ENCODE measurements at regions not wholly inside any gene's neighbourhood (a gene's known extent, or its start where the extent isn't known, plus 50 kb on each side); places are given as distances from the start of the nearest gene placed in this dataset.

DNA sequence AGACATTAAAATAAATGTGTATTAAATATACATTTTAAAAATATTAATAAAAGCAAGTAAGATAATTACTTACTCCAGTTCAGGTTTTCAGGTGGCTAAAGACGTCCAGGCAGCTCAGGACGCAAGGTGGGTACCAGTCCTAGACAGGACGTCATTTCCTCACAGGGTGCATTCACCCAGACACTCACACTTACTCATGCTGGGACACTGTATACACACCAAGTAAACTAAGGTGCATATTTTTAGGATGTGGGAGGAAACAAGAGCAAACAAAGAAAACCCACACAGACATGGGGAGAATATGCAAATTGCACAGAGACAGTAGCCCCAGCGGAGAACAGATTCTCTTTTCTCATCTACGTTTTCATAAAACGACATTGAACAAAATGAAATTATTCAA, 457.9 kb downstream of the BRINP3 start:
- Histone ChIP-seq H3K4me3 (ENCODE audit: low read length) (no peak overlapping the region), H3K9me2 (ENCODE audit: insufficient read depth, low read length) (no peaks in the 10 kb centered on the region), H3K79me2 (replicated peaks; ENCODE audit: insufficient read depth, low read length) (no peaks in the 10 kb centered on the region), H3K4me2 (ENCODE audit: low read length) (no peak overlapping the region), H3K36me3 (ENCODE audit: insufficient read depth, low read length) (no peaks in the 10 kb centered on the region), H3K9ac (ENCODE audit: low read length) (no peak overlapping the region), H3K27me3 (ENCODE audit: insufficient read depth, low read depth, low read length) (no peaks in the 10 kb centered on the region), H3F3A (ENCODE audit: insufficient read depth, low read length, poor library complexity, severe bottlenecking) (no peaks in the 10 kb centered on the region), H3K9me3 (ENCODE audit: low read length) (no peaks in the 10 kb centered on the region), H2AFZ (ENCODE audit: low read depth, low read length) (no peak overlapping the region), H3K27ac (ENCODE audit: low read length) (no peak overlapping the region), H4K20me1 (ENCODE audit: insufficient read depth) (no peaks in the 10 kb centered on the region)
- TF ChIP-seq TAF1 (IDR thresholded peaks at IDR 0.05; ENCODE audit: low read depth), result no peak

DNA sequence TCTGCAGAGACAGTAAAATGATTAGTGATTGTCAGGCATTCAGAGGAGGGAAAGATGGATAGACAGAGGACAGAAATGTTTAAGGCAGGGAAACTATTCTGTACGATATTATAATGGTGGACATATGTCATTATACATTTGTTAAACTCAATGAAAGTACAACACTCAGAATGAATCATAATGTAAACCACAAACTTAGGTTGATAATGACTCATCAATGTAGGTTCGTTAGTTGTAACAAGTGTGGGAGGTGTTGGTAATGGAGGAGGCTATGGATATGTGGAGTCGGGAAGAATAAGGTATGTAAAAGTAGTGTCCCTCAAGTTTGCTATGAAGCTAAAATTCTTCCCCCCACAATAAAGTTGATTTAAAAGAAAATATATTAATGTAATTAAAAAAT, 455.0 kb downstream of the BRINP3 start:
- H3F3A ChIP-seq (ENCODE audit: insufficient read depth, low read length, poor library complexity, severe bottlenecking), result no peaks in the 10 kb centered on the region
- H3K27me3 ChIP-seq (ENCODE audit: insufficient read depth, low read depth, low read length), result no peaks in the 10 kb centered on the region
- no peak overlapping the region for H2AFZ ChIP-seq (ENCODE audit: low read depth, low read length)
- no peaks in the 10 kb centered on the region for H3K9me2 ChIP-seq (ENCODE audit: insufficient read depth, low read length)
- H3K9ac ChIP-seq (ENCODE audit: low read length), result no peak overlapping the region
- TF ChIP-seq EZH2 (IDR thresholded peaks at IDR 0.05; ENCODE audit: borderline replicate concordance, insufficient read depth, low read length, poor library complexity, severe bottlenecking) (no peak), TAF1 (IDR thresholded peaks at IDR 0.05; ENCODE audit: low read depth) (no peak), SMC3 (conservative IDR thresholded peaks at IDR 0.05; ENCODE audit: poor library complexity) (no peak)
- TF ChIP-seq, protein P1, sequence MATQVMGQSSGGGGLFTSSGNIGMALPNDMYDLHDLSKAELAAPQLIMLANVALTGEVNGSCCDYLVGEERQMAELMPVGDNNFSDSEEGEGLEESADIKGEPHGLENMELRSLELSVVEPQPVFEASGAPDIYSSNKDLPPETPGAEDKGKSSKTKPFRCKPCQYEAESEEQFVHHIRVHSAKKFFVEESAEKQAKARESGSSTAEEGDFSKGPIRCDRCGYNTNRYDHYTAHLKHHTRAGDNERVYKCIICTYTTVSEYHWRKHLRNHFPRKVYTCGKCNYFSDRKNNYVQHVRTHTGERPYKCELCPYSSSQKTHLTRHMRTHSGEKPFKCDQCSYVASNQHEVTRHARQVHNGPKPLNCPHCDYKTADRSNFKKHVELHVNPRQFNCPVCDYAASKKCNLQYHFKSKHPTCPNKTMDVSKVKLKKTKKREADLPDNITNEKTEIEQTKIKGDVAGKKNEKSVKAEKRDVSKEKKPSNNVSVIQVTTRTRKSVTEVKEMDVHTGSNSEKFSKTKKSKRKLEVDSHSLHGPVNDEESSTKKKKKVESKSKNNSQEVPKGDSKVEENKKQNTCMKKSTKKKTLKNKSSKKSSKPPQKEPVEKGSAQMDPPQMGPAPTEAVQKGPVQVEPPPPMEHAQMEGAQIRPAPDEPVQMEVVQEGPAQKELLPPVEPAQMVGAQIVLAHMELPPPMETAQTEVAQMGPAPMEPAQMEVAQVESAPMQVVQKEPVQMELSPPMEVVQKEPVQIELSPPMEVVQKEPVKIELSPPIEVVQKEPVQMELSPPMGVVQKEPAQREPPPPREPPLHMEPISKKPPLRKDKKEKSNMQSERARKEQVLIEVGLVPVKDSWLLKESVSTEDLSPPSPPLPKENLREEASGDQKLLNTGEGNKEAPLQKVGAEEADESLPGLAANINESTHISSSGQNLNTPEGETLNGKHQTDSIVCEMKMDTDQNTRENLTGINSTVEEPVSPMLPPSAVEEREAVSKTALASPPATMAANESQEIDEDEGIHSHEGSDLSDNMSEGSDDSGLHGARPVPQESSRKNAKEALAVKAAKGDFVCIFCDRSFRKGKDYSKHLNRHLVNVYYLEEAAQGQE (IDR thresholded peaks at IDR 0.05; ENCODE audit: borderline replicate concordance), result no peak
- H3K79me2 ChIP-seq (replicated peaks; ENCODE audit: insufficient read depth, low read length), result no peaks in the 10 kb centered on the region
- no peaks in the 10 kb centered on the region for H3K36me3 ChIP-seq (ENCODE audit: insufficient read depth, low read length)
- H3K9me3 ChIP-seq (ENCODE audit: low read length), result no peaks in the 10 kb centered on the region
- H4K20me1 ChIP-seq (ENCODE audit: insufficient read depth), result no peaks in the 10 kb centered on the region
- H3K4me3 ChIP-seq (ENCODE audit: low read length), result no peak overlapping the region
- H3K27ac ChIP-seq (ENCODE audit: low read length), result no peak overlapping the region
- no peak overlapping the region for H3K4me2 ChIP-seq (ENCODE audit: low read length)

DNA sequence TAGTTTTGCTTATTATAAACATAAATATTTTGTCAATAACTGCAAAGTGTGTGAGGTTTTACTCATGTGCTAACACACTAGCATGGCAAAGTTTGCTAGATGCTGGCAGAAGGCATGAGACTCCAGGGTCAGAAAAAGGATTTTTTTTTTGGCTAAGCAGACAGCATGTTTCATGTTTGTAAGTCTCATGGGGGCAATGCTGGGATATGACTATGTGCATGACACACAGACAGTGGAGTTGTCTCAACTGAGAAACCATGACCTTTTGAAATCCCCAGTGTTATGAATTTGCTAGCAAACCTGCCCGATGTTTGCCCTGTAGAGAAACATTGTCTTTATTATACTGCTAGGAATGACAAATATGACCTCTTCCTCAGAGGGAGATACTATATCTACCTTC, 448.2 kb downstream of the BRINP3 start:
- no peaks in the 10 kb centered on the region for H4K20me1 ChIP-seq (ENCODE audit: insufficient read depth)
- no peaks in the 10 kb centered on the region for H3K36me3 ChIP-seq (ENCODE audit: insufficient read depth, low read length)
- no peak overlapping the region for H3K4me2 ChIP-seq (ENCODE audit: low read length)
- no peak overlapping the region for H3K4me3 ChIP-seq (ENCODE audit: low read length)
- no peaks in the 10 kb centered on the region for H3K79me2 ChIP-seq (replicated peaks; ENCODE audit: insufficient read depth, low read length)
- H3K9me3 ChIP-seq (ENCODE audit: low read length), result no peaks in the 10 kb centered on the region
- H3K9me2 ChIP-seq (ENCODE audit: insufficient read depth, low read length), result no peaks in the 10 kb centered on the region
- no peak overlapping the region for H3K9ac ChIP-seq (ENCODE audit: low read length)
- no peaks in the 10 kb centered on the region for H3F3A ChIP-seq (ENCODE audit: insufficient read depth, low read length, poor library complexity, severe bottlenecking)
- TF ChIP-seq EZH2 (IDR thresholded peaks at IDR 0.05; ENCODE audit: borderline replicate concordance, insufficient read depth, low read length, poor library complexity, severe bottlenecking), result no peak
- TF ChIP-seq SMC3 (conservative IDR thresholded peaks at IDR 0.05; ENCODE audit: poor library complexity), result no peak
- no peak for TF ChIP-seq MXI1 (conservative IDR thresholded peaks at IDR 0.05; ENCODE audit: poor library complexity, severe bottlenecking)
- no peak for TF ChIP-seq RAD21 (conservative IDR thresholded peaks at IDR 0.05)
- TF ChIP-seq, protein P2, sequence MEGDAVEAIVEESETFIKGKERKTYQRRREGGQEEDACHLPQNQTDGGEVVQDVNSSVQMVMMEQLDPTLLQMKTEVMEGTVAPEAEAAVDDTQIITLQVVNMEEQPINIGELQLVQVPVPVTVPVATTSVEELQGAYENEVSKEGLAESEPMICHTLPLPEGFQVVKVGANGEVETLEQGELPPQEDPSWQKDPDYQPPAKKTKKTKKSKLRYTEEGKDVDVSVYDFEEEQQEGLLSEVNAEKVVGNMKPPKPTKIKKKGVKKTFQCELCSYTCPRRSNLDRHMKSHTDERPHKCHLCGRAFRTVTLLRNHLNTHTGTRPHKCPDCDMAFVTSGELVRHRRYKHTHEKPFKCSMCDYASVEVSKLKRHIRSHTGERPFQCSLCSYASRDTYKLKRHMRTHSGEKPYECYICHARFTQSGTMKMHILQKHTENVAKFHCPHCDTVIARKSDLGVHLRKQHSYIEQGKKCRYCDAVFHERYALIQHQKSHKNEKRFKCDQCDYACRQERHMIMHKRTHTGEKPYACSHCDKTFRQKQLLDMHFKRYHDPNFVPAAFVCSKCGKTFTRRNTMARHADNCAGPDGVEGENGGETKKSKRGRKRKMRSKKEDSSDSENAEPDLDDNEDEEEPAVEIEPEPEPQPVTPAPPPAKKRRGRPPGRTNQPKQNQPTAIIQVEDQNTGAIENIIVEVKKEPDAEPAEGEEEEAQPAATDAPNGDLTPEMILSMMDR (IDR thresholded peaks at IDR 0.05; ENCODE audit: poor library complexity, severe bottlenecking), result no peak
- TF ChIP-seq POLR2AphosphoS5 (IDR thresholded peaks at IDR 0.05), result no peak
- TF ChIP-seq EP300 (conservative IDR thresholded peaks at IDR 0.05; ENCODE audit: poor library complexity, severe bottlenecking), result no peak
- no peak for TF ChIP-seq TAF1 (IDR thresholded peaks at IDR 0.05; ENCODE audit: low read depth)
- TF ChIP-seq, protein P1 (IDR thresholded peaks at IDR 0.05; ENCODE audit: borderline replicate concordance), result no peak
- no peaks in the 10 kb centered on the region for H3K27me3 ChIP-seq (ENCODE audit: insufficient read depth, low read depth, low read length)
- H3K27ac ChIP-seq (ENCODE audit: low read length), result no peak overlapping the region
- H2AFZ ChIP-seq (ENCODE audit: low read depth, low read length), result no peak overlapping the region
